HG02610 (cell line): ENCODE measurements at regions not wholly inside any gene's neighbourhood (a gene's known extent, or its start where the extent isn't known, plus 50 kb on each side); places are given as distances from the start of the nearest gene placed in this dataset.

Experiments used
- ATAC-seq: cut with Tn5 transposase; IDR thresholded peaks from one replicate; pipeline ENCODE4 v1.9.1; 2021; ENCODE audit warnings: mild to moderate bottlenecking, moderate library complexity; ENCODE audit not compliant: unreplicated experiment

DNA sequence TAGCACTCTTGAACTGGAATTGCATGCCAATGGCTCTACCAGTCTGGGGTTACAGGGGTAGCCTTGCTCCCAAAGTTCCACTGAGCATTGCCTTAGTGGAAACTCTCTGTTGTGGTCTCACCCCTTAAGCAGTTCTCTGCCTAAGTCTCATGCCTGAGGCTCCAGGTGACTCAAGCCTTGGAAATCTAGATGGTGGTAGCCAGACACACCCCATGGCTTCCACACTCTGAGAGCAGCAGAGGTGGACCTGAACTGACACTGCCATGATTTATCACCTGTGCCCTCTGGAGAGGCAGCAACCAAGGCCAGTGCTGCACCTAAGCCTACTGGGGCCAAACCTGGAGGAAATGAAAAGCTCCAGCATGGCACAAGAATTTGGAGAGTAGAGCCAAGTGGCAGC is 285.7 kb upstream of the PKN2 start:
- ATAC-seq: no peak

DNA sequence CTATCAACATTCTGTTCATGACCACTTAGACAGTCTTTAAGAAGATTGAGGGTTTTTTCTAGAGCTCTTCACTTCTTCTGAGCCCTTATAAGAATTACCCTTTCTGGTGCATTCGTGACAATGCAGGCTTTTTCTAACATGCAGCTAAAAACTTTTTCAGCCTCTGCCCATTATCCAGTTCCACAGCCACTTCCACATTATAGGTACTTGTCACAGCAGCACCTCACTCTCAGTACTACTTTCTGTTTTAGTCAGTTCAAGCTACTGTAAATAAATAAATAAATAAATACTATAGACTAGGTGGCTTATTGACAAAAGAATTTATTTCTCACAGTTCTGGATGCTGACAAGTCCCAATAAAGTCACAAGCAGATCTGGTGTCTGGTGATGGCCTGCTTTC is 284.4 kb upstream of the PKN2 start:
- ATAC-seq: peak; percentile 76

DNA sequence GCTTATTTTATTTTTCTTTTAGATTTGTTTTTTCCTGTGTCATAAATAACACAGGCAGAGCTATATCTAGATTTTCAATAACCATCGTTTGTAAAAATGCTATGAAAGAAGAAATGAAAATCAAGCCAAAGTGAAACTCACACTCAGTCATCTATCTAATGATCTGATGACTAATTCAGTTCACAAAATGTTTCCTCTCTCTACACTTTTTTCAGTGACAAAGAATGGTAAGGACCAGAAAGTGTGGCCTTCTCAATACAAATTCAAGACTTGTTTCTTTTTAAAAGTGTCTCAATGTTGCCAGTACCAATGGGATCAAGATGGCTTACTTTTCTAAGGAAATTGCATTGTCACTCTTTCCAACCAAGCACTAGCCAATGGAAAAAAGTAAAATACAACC is 282.8 kb upstream of the PKN2 start:
- ATAC-seq: peak; percentile 90

DNA sequence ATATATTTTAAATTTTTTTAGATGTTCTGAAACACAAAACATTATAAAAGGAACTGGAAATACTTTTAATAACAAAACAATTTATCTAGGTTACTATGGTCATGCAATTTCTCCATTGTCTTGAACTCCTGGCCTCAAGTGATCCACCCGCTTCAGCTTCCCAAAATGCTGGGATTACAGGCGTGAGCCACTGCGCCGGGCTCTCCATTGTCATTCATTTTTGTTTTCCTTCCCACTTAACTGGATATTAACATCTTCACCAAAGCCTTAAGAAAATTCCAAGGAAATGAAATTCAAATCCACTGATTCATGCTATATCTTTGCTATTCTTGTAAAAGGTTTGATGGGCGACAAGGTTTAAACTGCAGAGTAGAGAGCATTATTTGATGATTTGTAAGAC is 279.5 kb upstream of the PKN2 start:
- no peak for ATAC-seq

DNA sequence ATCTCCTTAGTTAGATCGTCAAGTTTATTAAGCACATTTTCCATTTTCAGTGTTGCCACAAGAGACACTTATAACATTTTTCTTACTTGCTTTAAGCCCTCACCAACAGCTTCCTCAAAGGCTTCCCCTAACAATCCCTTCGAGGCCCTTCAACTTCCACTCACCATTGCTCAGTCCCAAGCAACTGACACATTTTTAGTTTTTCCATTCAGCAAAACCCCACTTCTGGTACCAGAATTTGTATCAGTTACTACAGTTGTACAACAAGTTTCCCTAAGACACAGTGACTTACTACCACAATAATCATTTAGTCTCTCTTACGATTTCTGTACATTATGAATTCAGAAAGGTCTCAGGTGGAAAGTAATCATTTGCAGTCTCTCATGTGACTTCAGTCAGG is 276.8 kb upstream of the PKN2 start:
- ATAC-seq: no peak

DNA sequence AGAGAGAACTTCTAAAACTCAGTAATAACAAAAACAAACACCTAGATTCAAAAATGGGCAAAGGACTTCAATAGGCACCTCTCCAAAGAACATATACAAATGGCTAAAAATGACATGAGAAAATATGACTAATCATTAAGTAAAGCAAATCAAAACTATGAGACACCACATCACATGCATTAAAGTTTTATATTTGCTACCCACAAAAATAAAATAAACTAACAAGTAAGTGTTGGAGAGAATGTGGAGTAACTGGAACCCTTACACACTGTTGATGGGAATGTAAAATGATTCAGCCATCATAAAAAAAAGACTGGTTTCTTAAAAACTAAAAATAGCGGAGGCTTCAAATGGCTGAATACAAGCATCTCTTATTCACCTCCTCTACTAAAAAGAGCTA is 262.1 kb upstream of the PKN2 start:
- ATAC-seq: no peak

DNA sequence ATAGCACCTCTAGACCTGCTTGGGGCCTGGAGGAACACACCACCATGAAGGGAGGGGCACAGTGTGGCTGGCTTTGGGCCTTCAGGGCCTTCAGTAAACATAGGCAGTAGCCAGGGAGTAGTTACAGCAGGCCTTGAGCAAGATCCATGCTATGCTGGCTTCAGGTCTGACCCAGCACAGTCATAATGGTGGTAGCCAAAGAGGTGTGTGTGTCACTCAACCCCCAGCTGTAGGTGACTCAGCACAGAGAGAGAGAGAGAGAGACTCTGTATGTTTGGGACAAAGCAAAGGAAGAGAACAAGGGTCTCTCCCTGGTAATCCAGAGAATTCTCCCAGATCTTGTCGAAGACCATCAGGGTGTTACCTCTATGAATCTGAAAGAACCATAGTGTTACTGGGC is 250.5 kb upstream of the PKN2 start:
- ATAC-seq: peak; percentile 45

DNA sequence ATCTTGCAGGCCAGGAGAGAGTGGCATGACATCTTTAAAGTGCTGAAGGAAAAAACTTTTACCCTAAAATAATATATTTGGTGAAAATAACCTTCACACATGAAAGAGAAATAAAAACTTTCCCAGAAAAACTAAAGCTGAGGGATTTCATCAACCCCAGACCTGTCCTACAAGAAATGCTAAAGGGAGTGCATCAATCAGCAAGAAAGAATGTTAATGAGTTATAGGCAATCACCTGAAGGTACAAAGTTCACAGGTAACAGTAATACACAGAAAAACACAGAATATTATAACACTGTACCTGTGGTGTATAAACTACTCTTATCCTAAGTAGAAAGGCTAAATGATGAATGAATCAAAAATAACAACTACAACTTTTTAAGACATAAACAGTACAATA is 249.2 kb upstream of the PKN2 start:
- no peak for ATAC-seq

DNA sequence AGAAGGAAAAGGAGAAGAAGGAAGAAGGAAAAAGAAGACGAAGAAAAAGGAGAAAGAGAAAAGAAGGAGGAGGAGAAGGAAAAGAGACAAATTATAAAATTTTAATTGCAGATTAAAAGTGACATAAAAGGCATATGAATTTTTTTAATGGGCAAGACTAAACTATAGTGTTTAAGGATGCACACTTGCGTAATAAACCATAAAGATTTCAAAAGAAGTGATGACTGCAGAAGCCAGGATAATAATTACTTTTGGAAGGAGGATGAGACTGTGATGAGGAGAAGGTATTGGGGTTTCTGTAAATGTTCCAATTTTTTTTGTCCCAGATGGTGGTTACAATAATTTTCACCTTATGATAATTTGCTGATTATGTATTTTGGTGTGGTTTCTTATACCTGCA is 243.1 kb upstream of the PKN2 start:
- ATAC-seq: no peak

DNA sequence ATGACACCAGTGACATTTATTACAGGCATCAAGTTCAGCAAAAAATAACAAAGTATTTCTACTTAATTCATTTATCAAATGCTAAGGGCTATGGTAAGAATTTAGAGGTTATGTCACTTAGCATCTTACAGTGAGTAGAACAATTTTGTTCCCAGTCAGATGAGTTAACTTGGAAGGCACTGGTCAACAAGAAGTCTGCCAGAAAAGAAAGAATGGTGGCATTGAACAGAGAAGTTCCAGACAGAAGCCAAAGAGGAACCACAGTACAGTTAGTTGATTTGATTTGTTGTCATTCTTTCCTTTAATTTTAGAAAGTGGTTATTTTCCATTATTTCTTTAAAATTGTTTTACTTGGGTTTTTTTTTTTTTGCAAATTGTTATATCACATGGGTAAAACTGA is 232.2 kb upstream of the PKN2 start:
- ATAC-seq: no peak

DNA sequence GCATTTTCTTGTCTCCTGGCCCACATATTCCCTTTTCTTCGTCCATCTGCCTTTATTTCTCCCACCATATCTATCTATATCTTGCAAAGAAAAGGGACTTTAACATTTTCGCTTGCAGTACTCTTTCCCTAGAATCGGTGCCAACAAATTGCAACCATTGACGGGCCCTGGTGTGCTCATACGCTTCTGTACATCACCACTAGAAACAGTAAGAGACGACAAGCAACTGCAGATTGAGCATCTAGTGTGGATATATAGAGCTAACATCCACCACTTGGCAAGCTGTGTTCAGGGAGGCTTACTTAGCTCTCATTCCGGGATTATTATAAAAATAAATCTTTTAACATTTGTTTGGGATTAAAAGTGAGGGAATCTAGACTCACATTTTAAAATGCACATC is 230.8 kb upstream of the PKN2 start:
- no peak for ATAC-seq

DNA sequence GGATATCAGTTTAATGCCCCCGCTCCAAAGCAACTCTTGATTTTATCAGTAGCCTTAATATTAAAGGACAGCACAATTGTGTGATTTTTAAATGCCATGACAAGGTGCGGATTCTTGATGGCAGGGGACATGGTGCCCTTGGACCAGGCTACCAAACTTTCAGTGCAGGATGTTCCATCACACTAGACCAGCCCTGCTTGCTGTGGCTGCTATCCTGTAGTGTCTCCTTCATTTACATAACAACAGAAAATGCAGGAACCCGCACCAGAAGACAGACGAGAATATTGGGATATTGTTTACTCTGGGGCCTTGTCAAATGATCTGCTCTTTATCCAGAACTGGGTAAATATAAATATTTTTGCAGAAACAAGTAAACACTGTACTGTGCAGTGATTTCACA is 229.3 kb upstream of the PKN2 start:
- ATAC-seq: no peak

DNA sequence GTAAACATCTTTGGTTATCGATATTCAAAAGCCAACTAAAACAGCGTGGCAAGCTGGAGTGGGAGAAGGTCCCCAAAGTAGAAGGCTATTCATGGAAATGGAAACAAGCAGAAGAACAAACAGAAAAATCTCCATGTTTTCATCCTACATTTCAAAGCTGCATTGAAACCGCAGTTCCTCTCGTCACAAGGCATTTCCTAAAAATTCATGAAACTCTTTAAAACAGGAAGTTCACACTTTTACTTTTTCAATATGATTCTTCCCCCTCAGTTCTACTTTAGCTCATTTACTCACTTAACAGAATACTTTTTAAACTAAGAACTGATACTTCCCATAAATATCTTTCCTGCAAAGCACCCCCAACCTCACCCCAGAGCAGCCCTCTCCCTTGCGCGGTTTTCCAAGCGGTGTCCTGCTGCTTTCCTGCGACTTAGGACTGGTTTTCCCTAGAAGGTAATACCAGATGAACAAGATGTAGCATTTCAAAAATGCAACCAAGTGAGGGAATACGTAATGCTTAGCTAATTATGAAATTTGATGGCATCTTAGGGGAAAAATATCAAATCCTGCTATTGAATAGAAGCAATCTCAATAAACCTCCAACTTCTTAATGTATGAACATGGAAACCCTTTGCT is 228.3 kb upstream of the PKN2 start:
- ATAC-seq: no peak

DNA sequence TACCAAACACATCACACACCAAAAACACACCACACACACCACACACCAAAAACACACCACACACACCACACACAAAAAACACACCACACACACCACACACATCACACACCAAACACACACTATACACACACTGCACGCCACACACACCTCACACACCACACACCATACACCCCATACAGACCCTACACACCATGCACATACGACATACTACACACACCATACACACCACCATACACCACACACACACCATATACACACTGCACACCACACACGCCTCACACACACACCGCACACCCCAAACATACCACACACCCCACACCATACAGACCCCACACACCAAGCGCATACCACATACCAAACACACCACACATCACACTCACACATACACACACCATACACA is 226.9 kb upstream of the PKN2 start:
- ATAC-seq: no peak

DNA sequence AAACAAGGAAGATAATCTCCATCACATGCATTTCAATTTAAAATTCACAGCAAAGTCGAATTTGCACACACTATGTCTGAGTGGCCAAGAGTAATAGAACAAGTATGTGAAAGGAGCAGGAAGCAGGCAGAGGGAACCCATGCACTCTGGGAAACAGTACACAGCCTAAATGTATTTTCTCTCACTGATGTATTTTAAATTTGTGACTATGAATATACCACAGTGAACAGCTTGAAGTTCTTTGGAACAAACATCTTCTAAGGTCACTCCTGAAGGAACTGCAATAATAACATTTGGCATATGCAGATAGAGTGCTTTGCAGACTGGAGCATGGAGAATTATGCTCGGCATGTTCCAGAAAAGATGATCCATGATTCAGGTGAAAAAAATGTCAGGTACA is 223.1 kb upstream of the PKN2 start:
- no peak for ATAC-seq

DNA sequence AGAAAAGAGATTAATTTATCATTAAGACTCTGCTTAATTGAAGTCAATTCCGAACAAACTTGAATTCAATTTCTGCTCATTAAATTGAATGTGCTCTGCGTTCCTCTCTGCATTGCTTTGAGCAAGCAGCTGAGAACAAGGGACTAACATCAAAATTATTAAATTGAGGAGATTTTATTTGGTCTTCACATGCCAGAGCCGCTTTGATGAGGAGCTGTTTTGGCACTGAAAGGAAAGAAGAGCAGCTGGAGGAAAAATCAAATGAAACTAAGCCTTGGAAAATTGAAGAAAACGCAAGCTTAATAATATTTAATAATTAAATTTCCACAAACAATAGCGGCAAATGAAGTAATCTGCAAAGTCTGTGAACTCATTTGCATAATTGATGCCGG is 222.0 kb upstream of the PKN2 start:
- no peak for ATAC-seq

DNA sequence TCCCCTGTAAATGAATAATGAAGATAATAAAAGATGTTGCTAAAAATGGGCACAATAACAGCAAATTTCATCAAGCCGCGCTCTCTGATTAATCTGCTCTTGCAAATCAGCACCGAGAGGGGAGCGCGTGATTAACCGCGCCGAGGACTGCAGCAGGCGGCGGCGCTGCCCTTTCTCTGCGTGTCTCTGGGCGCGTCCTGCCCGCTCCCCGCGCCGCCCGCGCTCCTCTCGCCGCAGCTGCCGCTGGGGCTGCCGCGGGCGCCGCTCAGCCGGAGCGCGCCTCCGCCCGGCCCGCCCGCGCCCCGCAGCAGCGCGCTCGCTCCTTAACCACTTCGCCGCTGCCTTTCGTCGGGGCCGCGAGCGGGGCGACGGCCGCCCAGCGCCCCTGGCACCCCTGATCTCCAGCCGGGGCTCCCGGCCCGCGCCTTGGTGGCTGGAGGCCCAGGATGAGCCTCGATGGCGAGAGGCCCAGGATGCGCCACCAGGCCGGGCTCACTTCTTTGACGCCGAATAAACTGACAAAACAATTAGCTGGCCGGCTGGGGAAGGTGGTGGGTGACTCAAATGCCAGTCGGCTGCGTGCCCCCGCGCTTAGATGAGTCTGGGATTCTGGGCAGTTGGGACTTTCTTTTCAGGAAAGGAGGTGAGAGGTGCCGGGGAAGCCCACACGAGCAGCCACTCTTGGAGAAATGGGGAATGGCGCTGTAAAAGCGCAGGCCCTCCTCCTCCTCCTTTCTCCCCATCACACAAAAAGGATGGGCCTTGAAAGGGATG is 221.4 kb upstream of the PKN2 start:
- ATAC-seq: no peak

DNA sequence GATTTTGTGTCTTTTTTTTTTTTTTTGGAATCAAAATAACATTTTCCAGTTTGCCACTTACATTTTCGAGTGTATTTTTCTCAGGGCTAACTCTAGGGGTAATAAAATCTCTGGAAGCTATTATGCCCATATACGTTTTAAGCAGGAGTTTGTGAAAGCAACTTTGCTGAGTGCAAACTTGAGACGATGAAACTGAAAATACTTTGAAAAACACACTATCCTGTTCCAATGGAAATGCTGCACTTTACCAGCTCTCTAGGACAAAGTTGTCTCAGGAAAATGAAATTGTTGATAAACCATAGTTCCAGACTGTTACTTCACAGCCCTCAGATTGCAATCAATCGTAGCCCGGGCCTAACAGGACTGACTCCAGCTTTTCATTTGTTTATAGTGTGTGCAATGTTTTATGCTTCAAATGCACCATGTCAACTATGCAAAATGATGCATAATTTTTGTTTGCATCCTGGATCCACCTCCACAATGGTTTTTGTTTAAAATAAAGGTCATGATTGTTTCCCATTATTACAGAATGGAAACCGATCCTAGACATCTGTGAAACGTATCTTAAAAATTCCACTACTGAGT is 220.6 kb upstream of the PKN2 start:
- ATAC-seq: no peak

DNA sequence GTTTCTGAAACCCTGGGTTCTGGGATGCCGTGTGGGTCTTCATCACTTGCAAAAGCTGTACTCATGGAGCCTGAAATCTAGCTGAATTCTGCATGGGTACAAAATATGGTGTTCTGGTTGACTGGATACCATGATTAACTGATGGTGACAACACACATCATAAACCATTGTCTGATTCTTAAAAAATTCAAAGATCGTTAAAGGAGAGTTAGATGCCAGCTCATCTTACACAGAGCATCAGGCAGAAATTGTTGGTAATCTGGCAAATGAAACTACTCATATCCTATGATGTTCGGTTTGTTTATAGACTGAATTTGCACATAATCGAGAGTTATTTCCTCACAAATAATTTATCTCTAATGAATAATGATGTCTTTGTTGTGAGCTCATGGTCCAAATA is 218.1 kb upstream of the PKN2 start:
- no peak for ATAC-seq

DNA sequence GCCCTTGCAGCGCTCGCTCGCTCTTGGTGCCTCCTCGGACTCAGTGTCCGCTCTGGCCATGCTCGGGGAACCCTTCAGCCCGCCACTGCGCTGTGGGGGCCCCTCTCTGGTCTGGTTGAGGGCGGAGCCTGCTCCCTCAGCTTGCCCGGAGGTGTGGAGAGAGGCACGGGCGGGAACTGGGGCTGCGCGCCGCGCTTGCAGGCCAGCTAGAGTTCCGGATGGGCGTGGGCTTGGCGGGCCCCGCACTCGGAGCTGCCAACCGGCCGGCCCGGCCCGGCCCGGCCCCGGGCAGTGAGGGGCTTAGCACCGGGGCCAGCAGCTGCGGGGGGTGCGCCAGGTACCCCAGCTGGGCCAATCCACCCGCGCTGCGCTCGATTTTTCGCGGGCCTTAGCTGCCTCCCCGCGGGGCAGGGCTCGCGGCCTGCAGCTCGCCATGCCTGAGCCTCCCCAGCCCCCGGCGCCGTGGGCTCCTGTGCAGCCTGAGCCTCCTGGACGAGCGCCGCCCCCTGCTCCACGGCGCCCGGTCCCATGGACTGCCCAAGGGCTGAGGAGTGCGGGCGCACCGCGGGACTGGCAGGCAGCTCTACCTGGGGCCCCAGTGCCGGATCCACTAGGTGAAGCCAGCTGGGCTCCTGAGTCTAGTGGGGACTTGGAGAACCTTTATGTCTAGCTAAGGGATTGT is 217.0 kb upstream of the PKN2 start:
- no peak for ATAC-seq

DNA sequence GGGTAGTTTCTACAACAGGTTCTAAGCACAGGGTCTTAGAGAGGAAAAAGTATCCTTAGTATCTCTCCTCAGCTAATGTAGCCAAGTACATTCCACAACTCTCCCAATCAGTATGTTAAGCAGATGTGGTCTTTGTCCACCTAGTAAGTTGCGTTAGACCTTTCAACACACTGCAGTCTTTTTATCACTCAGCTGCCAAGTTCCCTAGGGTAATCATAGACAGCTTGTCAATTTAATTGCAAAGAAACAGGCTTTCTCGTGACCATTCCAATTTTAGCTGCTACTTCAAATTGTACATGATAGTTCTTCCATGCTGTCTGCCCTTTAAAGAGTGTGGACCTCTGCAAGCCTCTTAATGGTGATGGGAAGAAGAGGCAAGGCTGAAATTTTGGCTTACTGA is 211.8 kb upstream of the PKN2 start:
- no peak for ATAC-seq

DNA sequence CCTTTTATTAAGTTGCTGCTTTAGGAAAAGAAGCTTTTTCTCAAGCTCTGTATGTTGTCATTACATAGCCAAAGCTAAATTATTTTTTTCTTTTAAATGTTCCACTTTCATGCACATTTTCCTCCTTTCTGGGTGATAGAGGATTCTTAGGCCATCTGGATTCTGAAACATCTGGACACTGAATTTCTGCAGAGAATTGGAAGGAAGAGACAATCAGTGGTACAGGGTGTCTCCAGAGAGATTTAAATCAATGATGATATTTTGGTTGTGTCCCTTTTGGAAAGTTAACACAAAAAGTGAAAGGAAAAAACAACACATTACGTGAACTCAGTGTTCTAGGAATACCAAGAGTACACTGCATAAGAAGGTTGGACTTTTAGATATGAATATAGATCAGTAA is 211.4 kb upstream of the PKN2 start:
- ATAC-seq: no peak
